Pulmonary artery endothelial cell (primary cell): ENCODE measurements at regions not wholly inside any gene's neighbourhood (a gene's known extent, or its start where the extent isn't known, plus 50 kb on each side); places are given as distances from the start of the nearest gene placed in this dataset.

Experiments used
- DNase-seq: peaks from one replicate; pipeline ENCODE4 v3.0.0-alpha.2; 2011; ENCODE audit warnings: low read depth, low spot score

DNA sequence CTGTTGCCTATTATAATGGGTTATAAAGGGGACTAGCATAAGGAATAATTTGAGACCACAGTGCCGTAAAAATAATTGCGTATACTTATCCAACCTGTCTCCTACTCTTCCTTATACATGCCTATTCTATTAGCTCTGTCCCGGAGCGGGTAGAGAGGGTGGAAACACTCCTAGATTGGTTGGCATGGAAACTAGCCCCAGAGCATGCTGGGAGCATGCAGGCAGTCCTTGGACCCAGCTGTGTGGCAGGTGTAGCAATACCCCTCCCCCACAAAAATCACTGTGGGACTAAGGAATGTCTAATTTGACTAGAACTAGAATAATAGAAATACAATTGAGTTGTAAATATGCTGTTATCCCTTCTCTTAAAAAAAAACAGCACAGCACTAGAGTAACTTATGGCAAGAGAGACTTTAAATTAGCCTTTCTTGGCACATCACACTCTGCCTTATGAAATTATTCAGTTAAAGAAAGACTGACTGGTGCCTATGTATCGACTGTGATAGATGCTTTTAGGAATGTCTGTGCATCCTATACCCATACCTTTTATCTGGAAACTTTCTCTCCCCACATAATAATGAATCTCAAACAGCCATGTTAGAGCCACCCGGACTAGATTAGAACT is 244.0 kb upstream of the DAAM1 start:
- DNase-seq, result no peak

DNA sequence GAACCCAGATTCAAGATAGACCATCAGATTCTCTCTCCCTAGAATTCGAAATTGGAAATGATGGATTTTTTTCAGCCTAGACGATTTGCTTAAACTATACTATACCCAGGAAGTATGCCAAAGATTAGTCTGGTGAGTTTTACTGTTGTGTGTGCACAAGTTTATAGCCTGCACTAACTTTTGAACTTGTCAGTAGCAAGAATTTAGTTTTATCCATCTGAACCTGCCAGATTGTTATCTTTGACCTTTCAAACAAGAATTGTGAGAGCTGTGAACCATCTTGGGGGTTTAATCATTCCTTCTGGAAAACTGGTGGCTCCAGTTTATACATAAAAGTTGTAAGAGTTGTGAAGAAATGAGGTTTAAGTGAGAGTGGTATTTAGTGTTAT is 243.5 kb upstream of the DAAM1 start:
- DNase-seq, result no peak

DNA sequence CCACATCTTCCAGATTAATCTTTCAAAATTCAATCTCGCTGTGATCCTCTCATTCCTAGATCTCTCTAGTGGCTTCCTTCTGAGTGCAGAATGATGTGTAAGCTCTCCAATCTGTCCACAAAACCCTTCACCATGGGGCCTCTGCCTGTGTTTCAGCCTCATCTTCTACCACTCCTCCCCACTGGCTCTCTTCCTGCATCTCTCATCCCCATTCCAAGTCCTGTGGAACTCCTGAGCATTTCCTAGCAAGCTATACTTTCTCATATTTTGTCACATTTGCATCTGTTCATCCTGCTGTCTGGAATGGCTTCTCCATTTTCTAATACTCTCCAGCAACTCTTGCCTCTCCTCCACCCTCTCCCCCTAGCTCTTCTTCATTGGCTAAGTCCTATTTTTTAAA is 242.0 kb upstream of the DAAM1 start:
- no peak for DNase-seq

DNA sequence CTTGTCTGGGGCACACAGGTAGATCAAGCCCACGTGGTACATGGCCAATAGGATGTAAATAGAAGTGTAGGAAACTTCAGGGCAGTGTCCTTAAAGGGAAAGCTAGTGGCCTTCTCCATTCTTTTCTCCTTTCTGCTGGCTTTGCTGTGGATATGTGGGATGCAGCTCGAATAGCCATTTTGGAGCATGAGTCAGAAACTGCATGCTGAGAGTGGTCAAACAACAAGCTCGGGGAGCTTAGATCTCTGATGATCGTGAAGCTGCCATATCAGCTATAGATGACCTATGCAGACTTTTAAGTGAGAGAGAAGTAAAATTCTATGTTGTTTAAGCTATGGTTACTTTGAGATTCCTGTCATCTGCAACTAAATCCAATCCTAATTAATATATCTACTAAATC is 241.3 kb upstream of the DAAM1 start:
- DNase-seq, result no peak

DNA sequence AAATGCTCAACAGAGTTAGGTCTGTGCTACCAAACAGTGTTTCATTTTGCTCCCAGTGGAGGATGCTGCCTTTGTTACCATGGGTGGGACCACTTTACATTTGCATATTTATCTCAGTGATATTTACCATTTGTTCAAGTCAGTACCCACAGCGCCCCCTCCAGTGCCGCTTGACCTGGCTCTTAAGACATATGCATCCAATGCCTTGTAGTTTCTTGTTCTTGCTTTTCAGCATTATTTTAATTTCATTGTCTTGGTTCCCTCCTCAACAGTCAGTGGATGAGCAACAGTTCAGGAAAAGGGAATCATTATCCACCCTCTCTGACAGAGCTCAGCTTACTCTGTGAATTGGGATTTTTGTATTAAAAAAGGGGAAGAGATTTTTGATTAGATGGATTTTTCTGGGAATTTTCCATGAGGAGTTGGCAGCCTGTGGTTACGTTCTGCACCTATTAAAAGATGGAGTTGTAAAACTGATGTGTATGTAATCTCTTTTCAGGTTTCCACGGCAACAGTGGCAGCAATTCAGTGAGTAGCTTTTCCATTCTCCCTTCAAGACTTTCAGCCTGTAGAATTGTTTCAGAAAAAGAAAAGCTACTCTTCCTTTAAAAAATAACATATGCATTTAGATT is 240.5 kb upstream of the DAAM1 start:
- DNase-seq, result no peak

DNA sequence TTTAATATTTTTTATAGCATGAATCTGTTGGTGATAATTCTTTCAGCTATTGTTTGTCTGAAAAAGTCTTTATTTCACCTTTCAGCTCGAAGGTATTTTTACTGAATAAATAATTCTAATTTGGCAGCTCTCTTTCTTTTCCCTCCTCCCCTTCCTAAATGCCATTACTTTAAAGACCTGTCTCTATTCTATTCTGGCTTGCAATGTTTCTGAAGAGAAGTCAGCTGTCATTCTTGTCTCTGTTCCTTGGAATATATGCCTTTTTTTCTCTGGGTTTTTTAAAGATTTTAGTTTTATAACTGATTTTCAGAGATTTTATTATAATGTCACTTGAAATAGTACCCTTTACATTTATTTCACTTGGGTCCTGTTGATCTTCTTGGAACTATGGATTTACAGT is 237.9 kb upstream of the DAAM1 start:
- no peak for DNase-seq

DNA sequence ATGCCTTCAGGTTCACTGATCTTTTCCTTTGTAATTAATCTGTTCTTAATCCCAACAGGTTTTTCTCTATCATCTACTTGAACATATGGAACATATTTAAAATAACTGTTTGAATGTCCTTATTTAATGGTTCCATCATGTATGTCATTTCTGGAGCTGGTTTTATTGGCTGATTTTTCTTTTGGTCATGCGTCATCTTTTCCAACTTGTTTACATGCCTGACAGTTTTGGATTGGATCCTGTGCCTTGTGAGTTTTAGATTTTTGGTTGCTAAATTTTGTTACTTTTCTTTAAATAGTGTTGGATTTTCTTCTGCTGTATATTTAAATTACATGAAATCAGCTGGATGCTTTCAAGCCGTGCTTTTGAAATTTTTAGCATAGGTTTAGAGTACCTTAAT is 237.3 kb upstream of the DAAM1 start:
- DNase-seq, result no peak

DNA sequence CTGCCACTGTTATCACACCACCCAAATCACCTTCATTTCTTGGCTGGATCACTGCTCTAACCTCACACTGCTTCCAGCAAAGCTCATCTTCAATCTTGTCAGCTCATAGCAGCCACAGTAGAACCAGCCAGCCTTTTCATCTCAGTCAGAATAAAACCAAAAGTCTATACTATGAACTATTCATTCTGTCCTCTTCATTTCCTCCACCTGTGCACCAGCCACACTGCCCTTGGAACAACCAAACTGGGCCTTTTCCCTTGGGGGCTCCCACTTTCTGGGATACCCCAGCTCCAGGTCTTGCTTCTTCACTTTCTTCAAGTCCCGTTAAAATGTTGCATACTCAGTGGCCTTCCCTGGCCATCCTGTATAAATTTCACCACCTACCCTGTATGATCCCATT is 234.4 kb upstream of the DAAM1 start:
- no peak for DNase-seq

DNA sequence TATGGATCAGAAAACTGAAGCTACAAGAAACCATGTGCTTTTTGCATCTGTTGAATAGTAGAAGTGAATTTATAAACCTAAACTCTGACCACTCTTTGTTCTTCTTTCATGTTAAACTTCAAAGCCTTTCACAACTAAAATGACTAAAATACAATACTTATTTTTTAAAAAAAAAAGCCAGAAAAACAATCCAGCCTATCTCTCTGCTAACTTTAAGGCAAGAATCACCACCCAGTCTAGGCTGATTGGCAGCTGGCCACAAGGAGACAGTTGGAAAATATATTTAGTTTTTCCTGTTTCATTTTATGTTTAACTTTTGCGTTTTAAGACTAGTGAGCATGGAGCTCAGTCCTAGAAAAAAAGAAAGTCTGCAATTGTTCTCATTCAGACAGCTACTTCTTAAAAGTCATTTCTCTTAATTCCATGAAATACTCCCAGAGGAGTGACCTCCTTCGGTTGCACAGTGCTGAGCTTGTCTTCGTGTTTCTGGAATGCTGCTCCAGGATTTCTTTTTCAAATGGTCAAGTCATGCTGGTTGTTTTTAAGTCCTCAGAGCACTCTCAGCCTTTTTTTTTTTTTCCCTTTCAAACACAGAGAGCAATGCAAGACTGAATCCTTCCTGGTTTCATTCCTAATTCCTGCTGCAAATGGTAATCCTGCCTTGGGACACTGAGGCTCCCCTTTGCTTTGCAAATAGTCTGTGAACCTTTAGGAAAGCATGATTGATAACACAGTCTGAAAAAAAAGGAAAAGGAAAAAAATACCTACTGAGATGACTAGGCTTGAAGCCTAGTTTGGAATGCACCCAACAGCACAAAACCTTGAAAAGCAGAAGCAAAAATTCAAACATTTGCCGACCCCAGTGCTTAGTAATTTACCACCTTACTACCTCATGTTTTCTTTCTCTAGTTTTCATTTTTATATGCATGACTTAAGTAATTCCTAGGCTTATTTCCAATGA is 233.3 kb upstream of the DAAM1 start:
- no peak for DNase-seq

DNA sequence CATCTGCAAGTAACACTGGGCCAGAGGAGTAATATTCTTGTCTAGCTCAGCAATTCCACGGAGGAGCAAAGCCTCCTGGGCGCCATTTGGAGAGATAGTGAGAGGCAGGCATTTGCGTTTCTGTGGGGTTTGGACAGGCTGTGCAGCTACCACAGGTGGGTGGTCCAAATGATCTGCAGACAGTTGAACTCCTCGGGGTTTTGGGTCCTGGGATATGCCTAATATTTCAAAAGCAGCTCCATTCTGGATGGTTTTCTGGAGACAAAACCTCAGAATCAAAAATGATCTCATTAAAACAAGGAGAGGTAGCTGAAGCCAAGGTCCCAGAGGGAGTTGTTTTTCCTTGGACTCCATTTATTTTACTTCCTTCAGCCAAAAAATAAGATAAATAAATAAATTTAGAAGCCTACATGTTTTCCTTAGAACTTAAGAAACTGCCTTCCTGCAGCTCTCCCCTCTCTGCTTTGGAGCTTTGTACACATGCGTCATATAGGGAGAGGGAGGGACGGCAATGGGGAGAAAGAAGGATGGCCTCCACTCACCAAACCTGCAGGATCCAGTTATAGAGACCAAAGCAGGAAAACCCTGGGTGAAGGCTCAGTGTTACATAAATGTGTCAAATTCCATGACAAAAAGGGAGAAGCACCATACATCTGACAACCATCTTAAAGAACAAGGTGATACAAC is 227.3 kb upstream of the DAAM1 start:
- no peak for DNase-seq

DNA sequence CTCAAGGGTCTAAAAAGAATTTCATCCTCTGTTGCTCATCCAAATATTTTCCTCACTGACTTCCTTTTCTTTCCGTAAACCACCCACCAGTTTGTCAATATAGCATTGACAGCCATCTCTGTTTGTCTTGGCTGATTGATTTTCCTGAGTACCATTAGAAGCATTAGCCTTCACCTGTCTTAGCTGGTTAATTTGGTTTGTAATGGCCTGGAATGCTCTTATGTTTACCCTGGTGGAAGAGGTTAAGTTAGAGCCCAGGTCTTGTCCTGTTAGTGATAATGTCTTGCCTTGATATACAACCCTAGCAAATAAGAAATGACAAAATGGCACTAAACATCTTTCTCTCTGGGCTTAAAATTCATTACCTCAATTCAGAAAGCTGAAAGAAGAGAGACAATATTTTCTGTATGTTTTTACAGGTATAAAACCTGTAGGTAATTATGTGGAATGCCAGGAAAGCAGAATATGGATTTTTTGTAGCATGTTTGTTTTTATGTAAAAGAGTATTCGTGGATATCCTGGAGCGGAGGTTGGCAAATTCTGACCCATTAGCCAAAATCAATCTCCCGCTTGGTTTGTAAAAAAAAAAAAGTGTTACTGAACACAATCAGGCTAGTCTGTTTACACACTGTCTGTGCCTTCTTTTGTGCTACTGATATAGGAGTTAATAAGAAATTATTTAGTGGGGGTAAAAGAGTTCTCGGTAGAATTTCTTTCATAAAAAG is 224.4 kb upstream of the DAAM1 start:
- no peak for DNase-seq

DNA sequence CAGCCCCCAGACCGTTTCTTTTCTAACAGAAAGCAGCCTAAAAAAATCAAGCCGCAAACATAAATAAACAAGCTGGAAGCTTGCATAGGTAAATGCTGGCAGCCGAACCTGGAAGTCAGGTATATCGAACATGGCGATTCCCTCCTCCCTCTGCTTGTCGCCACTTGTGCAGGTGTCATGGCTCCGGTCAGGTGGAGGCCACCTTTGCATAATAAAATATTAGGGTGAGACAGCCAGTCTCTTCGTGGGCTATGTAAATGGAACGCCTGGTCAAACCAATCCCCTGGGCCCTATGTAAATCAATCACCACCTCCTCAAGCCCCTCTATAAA is 223.9 kb upstream of the DAAM1 start:
- DNase-seq, result no peak

DNA sequence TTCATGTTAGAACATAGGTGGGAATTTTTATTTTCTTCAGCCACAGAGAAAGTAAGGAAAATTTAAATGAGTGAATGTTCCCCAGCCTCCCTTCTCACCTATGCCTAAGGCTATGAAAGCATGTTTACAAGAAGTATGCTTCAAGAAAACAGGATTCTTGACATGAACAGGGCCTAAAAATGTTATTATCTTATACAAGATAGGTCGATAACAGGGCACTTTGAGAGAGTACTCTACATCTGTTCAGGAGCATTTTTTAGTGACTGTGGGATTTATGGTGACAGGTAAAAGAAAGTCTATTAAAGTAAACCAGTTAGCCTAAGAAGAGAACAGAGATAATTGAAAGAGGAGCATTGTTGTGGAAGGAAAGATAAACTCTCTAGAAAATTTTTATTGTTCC is 222.9 kb upstream of the DAAM1 start:
- DNase-seq, result no peak

DNA sequence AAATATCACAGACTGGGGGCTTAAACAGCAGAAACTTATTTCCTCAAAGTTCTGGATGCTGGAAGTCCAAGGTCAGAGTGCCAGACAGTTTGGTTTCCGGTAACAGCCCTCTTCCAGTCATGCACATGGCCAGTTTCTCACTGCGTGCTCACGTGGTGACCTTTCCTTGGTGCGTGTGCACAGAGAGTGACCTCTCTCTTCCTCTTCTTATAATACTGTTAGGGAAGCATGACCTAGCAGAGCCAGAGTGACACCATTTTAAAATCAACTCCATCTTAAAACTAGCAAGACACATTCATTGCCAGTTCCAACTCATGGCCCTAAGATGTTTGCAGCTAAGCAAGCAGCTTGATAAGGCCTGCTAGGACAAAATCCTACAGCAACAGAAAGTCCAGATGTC is 221.5 kb upstream of the DAAM1 start:
- no peak for DNase-seq

DNA sequence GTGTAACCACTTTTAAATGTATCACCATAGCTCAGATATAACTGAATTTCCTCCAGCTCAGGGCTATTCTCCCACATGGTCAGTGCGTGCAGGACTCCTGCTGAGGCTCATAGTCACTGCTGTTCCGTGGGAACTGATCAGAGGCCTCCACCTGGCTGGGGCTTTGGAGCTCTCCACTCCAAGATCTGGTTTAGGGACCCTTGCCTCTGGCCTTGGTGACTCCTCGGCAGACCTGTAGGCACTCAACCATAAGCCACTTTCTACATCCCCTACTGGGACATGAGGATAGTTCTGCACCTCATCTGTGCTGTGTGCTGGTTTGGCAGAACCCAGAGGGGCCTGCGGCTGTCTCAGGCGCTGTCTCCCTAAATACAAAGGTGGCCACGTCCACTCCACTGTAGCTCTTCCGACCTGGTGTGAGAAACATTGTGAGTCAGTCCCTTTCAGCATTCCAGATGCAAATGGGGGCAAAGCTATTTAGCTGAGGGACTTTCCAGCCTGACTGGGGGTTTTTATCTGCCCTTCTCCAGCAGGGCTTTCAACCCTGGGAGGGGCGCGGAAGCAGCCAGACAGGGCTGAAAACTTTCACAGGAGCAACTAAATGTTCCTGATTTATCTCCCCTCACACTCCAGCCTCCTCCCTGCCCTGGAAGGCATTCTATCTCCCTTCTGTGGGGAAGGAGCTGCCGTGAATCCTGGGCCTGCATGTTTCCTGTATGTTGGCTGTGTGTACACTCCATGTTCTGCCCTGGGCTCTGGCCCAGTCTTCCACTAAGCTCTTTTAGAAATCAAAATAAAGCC is 218.3 kb upstream of the DAAM1 start:
- no peak for DNase-seq

DNA sequence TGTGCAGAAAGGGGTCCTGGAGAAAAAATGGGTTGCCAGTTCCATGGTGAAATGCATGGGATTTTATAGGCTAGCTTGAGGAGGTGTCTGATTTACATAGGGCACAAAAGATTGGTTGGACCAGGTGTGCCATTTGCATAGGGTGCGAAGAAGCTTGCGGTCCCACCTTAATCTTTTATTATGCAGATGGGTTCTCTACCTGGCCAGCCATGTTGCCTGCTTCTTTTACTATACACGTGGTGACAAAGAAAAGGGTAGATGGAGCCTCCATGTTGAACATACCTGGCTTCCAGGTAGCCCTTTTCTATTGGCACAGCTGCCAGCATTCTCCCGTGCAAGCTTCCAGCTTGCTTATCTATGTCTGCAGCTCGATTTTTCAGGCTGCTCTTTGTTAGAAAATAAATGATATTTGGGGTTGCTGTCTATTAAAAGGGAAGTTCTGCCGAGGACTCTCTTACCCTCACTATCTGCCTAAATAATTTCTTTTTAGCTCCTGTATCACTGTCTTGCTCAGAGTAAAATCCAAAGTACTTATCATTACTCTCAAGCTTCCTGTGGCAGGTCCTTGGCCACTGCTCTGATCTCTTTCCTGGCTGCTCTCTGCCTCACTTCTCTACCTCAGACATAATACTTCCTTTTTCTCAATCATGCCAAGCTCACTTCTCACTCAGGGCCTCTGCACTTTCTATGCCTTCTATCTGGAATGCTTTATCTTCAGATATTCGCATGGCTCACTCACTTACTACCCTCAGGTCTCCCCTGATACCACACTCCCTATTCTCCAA is 216.0 kb upstream of the DAAM1 start:
- DNase-seq, result no peak

DNA sequence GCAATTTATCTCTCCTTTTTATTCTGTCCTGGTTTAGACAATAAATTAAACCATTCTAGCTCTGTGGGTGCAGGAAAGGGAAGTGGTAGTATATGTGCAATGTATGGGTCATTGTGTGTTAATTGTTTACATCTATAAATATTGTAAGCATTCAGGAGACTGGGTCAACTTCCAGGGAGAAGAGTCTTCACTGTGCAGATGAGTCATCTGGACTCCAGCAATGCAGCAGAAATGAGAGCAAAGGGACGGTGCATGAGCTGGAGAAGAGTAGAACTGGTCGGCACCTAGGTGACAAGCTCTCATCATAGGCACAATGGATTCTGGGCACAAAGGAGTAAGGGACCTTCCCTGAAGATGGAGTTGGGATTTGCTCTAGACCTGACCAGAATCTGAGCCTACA is 211.1 kb upstream of the DAAM1 start:
- DNase-seq, result no peak

DNA sequence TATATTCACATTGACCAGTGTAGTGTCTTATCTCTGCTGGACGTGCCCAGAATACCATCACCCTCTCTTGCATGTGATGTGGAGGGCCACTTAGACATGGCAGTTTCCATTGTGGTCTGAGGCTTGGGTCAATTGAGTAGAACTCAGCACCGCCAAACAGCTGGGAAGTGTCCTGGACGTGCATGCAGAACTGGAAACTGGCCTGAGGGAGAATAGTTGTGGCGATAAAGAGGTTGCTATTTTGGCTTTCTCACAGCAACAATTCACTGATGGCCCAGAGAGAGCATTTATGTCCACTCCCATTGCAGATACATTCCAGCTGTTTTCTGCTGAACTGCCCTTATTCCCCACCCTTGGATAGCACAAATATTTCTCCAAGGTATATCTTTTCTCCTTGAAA is 210.1 kb upstream of the DAAM1 start:
- DNase-seq, result no peak

DNA sequence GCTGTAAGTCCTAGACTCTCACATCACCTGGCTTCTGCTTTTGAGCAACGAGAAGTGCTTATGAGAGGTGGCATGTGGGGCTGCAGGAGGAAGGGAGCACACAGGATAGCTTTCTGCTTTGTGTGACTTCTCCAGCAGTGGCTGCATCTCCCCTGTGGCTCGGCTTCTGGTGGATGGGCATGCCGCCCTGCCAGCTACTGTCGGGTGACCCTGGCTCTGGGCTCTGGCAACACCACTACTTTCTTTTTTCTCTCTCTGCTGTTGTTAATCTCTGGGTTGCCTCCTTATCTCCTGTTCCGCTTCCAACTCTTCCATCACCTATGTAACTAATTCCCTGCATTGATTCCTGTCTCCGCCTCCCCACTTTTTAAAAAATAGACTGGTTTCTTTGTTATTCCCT is 209.1 kb upstream of the DAAM1 start:
- no peak for DNase-seq

DNA sequence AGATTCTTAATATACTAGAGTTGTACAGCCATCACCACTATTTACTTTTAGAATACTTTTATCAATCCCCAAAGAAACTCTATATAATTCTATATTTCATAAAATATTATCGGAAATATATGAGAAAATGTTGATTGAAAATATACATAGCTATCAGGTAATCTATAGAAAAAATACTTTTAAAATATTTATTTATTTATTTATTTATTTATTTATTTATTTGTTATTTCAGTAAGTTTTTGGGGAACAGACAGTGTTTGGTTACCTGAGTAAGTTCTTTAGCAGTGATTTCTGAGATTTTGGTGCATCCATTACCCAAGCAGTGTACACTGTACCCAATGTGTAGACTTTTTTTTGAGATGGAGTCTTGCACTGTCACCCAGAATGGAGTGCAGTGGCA is 206.6 kb upstream of the DAAM1 start:
- no peak for DNase-seq
